Left ventricle myocardium inferior (tissue), 1 donor: ENCODE measurements at regions not wholly inside any gene's neighbourhood (a gene's known extent, or its start where the extent isn't known, plus 50 kb on each side); places are given as distances from the start of the nearest gene placed in this dataset.

Source experiments
- DNase-seq: peaks from one replicate; pipeline ENCODE4 v3.0.0-alpha.2; 2020
- H3K27ac ChIP-seq: fragments of 200-600 bp; replicated peaks from 2 replicates; pipeline ENCODE4 v1.8.0; 2021
- H3K27me3 ChIP-seq: fragments of 200-600 bp; 2 replicates; pipeline ENCODE4 v1.8.0; 2021; ENCODE audit warnings: low read depth
- H3K36me3 ChIP-seq: fragments of 200-600 bp; 2 replicates; pipeline ENCODE4 v1.8.0; 2021
- H3K4me1 ChIP-seq: fragments of 200-600 bp; 2 replicates; pipeline ENCODE4 v1.8.0; 2021
- H3K4me3 ChIP-seq: fragments of 200-600 bp; 2 replicates; pipeline ENCODE4 v1.8.0; 2021; ENCODE audit warnings: mild to moderate bottlenecking, moderate library complexity
- H3K9me3 ChIP-seq: fragments of 200-600 bp; replicated peaks from 2 replicates; pipeline ENCODE4 v1.8.0; 2021
- intact Hi-C: fragments of 100-400 bp; cut with micrococcal nuclease; formaldehyde crosslinking; loops from one replicate; pipeline ENCODE4 v1.11.0; 2022
- TF ChIP-seq, protein P1 (sequence below): fragments of 200-600 bp; IDR thresholded peaks from 2 replicates; pipeline ENCODE4 v1.8.0; 2021; ENCODE audit warnings: antibody characterized with exemption, mild to moderate bottlenecking, borderline replicate concordance
- donor health status: DM: no; HTN: yes; CAD: no; lungs with severe emphysema.

DNA sequence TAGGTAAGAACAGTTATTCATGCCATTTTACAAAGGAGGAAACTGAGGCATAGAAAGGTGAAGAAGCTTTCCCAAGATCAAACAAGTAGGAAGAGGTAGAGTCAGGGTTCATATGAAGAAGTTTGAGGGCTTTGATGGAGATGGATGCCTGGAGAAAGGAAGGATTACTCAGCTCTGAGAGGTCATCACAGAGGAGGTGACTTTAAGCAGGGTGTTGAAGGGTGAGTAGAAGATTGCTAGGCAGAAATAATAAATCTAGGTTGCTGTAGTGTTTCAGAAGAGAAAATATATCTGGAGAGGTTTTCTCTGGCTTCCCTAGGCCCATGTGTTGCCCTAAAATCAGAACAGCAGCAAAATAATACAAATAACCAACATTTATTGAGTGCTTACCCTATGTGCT lies 196.3 kb downstream of the PALM2AKAP2 start:
- Histone ChIP-seq H3K36me3 (no peaks in the 10 kb centered on the region), H3K27me3 (no peaks in the 10 kb centered on the region), H3K27ac (no peak overlapping the region), H3K9me3 (no peaks in the 10 kb centered on the region), H3K4me1 (peaks cover 28% of the 10 kb centered on the region), H3K4me3 (no peak overlapping the region)
- intact Hi-C loops = no loop called here
- TF ChIP-seq, protein P1, sequence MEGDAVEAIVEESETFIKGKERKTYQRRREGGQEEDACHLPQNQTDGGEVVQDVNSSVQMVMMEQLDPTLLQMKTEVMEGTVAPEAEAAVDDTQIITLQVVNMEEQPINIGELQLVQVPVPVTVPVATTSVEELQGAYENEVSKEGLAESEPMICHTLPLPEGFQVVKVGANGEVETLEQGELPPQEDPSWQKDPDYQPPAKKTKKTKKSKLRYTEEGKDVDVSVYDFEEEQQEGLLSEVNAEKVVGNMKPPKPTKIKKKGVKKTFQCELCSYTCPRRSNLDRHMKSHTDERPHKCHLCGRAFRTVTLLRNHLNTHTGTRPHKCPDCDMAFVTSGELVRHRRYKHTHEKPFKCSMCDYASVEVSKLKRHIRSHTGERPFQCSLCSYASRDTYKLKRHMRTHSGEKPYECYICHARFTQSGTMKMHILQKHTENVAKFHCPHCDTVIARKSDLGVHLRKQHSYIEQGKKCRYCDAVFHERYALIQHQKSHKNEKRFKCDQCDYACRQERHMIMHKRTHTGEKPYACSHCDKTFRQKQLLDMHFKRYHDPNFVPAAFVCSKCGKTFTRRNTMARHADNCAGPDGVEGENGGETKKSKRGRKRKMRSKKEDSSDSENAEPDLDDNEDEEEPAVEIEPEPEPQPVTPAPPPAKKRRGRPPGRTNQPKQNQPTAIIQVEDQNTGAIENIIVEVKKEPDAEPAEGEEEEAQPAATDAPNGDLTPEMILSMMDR = no peak
- DNase-seq = no peak

DNA sequence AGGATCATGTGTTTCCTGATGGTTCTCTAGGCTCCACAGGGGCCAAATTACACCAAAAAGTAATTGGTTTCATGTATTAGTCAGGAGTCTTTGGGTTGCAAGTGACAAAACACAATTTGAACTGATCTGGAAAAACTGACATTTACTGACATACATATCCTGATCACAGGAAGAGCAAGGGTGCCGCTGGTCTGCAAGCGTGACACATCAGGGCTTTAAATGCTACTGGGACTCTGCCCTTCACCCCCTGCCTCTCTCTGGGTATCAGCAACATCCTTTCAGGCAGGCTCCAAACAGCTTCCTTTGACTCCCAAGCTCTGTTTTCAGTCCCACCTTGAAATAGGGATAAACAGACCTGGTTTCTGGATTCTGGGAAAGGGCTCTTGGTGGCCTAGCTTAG lies 197.5 kb downstream of the PALM2AKAP2 start:
- Histone ChIP-seq H3K4me1 (peaks cover 28% of the 10 kb centered on the region), H3K4me3 (no peak overlapping the region), H3K36me3 (no peaks in the 10 kb centered on the region), H3K27ac (no peak overlapping the region), H3K9me3 (no peaks in the 10 kb centered on the region), H3K27me3 (no peaks in the 10 kb centered on the region)
- TF ChIP-seq, protein P1 = no peak
- intact Hi-C loops = no loop called here
- no peak for DNase-seq

DNA sequence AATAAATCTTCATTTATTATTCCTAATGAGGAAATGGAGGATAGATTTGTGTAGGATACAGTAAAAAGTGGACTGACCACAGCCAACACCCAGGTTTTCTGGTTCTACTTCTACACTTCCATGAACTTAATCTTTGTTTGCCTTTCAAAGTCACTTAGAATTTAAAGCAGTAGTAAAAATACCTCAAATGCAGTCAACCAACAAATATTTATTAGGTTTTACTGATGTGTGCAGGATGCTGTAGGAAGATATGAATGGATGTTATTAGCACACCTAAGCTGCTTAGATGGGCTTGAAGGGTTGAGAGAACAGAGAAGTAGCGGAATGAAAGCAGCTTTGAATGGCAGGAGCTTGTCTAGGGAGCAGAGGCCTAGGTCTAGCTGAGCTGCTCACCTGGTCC lies 201.1 kb downstream of the PALM2AKAP2 start:
- no peak overlapping the region for H3K4me3 ChIP-seq
- no peak for DNase-seq
- H3K4me1 ChIP-seq = peaks cover 4% of the 10 kb centered on the region
- no peak overlapping the region for H3K27ac ChIP-seq
- H3K27me3 ChIP-seq = no peaks in the 10 kb centered on the region
- TF ChIP-seq, protein P1 = no peak
- intact Hi-C loops = no loop called here
- no peaks in the 10 kb centered on the region for H3K9me3 ChIP-seq
- H3K36me3 ChIP-seq = no peaks in the 10 kb centered on the region

DNA sequence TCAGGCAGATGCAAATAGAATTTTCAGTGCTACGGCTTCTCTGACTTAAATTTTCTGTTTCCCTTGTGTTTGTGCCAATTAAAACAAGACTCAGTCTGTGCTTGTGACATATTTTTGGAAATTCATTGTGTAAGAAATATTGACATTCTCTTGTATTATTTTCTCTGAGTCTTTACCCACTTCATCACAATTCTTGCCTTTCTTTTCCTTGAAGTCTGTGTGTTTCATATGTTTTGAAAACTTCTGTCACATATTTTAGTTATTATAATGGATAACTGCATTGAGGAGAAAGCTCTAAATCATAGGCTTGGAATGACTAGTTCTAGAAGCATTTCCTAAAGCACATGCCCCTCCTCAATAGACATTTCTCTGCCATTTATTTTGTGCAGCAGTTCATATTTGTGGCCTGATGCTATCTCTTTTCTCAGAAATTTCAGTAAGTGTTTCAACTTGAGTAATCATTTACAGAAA lies 206.6 kb downstream of the PALM2AKAP2 start:
- Histone ChIP-seq H3K4me3 (no peak overlapping the region), H3K36me3 (no peaks in the 10 kb centered on the region), H3K27ac (peak overlapping the region; percentile 50), H3K4me1 (peaks cover 17% of the 10 kb centered on the region), H3K9me3 (no peaks in the 10 kb centered on the region), H3K27me3 (no peaks in the 10 kb centered on the region)
- no peak for DNase-seq
- intact Hi-C loops = no loop called here
- TF ChIP-seq, protein P1 = no peak

DNA sequence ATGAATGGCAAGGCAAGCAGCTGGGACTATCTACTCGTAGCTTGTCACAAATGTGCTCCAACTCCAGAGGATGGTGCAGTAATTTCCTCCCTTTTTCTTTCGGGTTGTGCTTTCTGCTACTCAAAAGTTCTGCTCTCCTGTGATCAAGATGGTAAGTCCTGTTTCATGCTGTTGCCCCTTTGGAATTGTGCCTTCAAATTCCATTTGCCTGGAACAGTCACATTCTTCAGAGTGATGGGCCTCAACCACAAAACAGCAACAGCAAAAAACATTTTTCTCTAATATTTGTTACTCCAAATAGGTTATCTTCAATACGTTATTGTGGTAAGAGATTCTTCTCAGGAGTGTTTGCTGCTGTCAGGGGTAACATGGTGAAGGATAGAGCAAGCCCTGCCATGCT lies 209.3 kb downstream of the PALM2AKAP2 start:
- H3K4me3 ChIP-seq = no peak overlapping the region
- H3K4me1 ChIP-seq = peaks cover 31% of the 10 kb centered on the region
- H3K27ac ChIP-seq = no peak overlapping the region
- TF ChIP-seq, protein P1 = no peak
- H3K36me3 ChIP-seq = no peaks in the 10 kb centered on the region
- no peaks in the 10 kb centered on the region for H3K9me3 ChIP-seq
- intact Hi-C loops = no loop called here
- H3K27me3 ChIP-seq = no peaks in the 10 kb centered on the region
- no peak for DNase-seq

DNA sequence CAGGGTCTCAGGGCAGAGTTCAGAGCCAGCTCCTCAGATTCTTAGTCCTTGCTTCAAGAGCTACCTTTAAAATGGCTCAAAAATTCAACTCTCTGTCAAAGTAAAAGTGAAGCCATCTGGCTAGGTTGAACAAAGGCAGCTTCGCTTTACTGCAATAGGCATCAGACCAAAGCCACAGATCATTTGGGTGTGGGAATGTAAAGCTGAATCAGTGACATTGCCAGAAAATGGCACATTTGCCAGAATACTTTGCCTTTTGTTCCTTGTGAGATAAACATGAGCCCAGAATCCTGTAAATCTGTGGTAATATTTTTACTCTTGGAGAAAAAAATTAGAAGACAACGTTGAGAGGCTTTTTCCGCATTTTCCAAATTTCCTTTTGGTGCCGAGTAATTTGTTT lies 210.5 kb downstream of the PALM2AKAP2 start:
- Histone ChIP-seq H3K4me1 (peaks cover 36% of the 10 kb centered on the region), H3K27ac (no peak overlapping the region), H3K4me3 (no peak overlapping the region), H3K27me3 (no peaks in the 10 kb centered on the region), H3K9me3 (no peaks in the 10 kb centered on the region), H3K36me3 (no peaks in the 10 kb centered on the region)
- no peak for DNase-seq
- intact Hi-C loops = no loop called here
- TF ChIP-seq, protein P1 = no peak
